ENCODE measurements at regions not wholly inside any gene's neighbourhood (a gene's known extent, or its start where the extent isn't known, plus 50 kb on each side); places are given as distances from the start of the nearest gene placed in this dataset.

GRCh38 chr3:152785051-152785450, 49.9 kb upstream of the P2RY1 start:
- TF ChIP-seq REST (IDR thresholded peaks at IDR 0.05; ENCODE audit: low read depth) (no peak), EP300 (IDR thresholded peaks at IDR 0.05; ENCODE audit: borderline replicate concordance) (no peak), MAX (IDR thresholded peaks at IDR 0.05) (no peak), YY1 (IDR thresholded peaks at IDR 0.05; ENCODE audit: low read depth) (no peak), CREB1 (IDR thresholded peaks at IDR 0.05; ENCODE audit: low read depth) (no peak), TAF1 (IDR thresholded peaks at IDR 0.05; ENCODE audit: low read depth) (no peak), TEAD4 (IDR thresholded peaks at IDR 0.05) (no peak), RAD21 (IDR thresholded peaks at IDR 0.05; ENCODE audit: low read depth) (no peak), NFIC (IDR thresholded peaks at IDR 0.05) (no peak), TCF12 (IDR thresholded peaks at IDR 0.05; ENCODE audit: low read depth) (no peak)
